GM23338 (cell line): ENCODE measurements at regions not wholly inside any gene's neighbourhood (a gene's known extent, or its start where the extent isn't known, plus 50 kb on each side); places are given as distances from the start of the nearest gene placed in this dataset.

Experiments used
- ATAC-seq: fragments of 200-7000 bp; cut with Tn5 transposase; 3 replicates; pipeline ENCODE4 v1.9.1; 2020
- DNase-seq: peaks from one replicate; pipeline ENCODE4 v3.0.0-alpha.2; 2015; ENCODE audit warnings: low spot score
- H2AFZ ChIP-seq: fragments of 200-600 bp; sonication (generic); 2 replicates; pipeline ENCODE4 v1.8.0; 2016; ENCODE audit warnings: antibody characterized with exemption, mild to moderate bottlenecking, moderate library complexity
- H3F3A ChIP-seq: fragments of 200-600 bp; sonication (generic); replicated peaks from 2 replicates; pipeline ENCODE4 v1.8.0; 2017; ENCODE audit warnings: antibody characterized with exemption, mixed run types, low read depth
- H3K27ac ChIP-seq: fragments of 200-600 bp; sonication (generic); 2 replicates; pipeline ENCODE4 v1.6.1; 2016; ENCODE audit warnings: low read depth
- H3K27me3 ChIP-seq: fragments of 200-600 bp; sonication (generic); 2 replicates; pipeline ENCODE4 v1.8.0; 2016; ENCODE audit warnings: mild to moderate bottlenecking, mixed run types, moderate library complexity; ENCODE audit not compliant: insufficient read depth
- H3K36me3 ChIP-seq: fragments of 200-600 bp; sonication (generic); 2 replicates; pipeline ENCODE4 v1.8.0; 2016; ENCODE audit warnings: mild to moderate bottlenecking; ENCODE audit not compliant: insufficient read depth
- H3K4me1 ChIP-seq: fragments of 200-600 bp; sonication (generic); 2 replicates; pipeline ENCODE4 v1.8.0; 2016; ENCODE audit warnings: mild to moderate bottlenecking, moderate library complexity; ENCODE audit not compliant: insufficient read depth
- H3K4me2 ChIP-seq: fragments of 200-600 bp; sonication (generic); 2 replicates; pipeline ENCODE4 v1.7.1; 2017; ENCODE audit warnings: mixed run types
- H3K4me3 ChIP-seq: fragments of 200-600 bp; sonication (generic); 2 replicates; pipeline ENCODE4 v1.6.1; 2016; ENCODE audit warnings: mixed run types
- H3K79me2 ChIP-seq: fragments of 200-600 bp; sonication (generic); replicated peaks from 2 replicates; pipeline ENCODE4 v1.8.0; 2017; ENCODE audit warnings: mild to moderate bottlenecking; ENCODE audit not compliant: insufficient read depth
- H3K9me2 ChIP-seq: fragments of 200-600 bp; sonication (generic); 2 replicates; pipeline ENCODE4 v1.8.0; 2017; ENCODE audit not compliant: insufficient read depth
- H4K20me1 ChIP-seq: fragments of 200-600 bp; sonication (generic); replicated peaks from 2 replicates; pipeline ENCODE4 v1.8.0; 2017; ENCODE audit warnings: mild to moderate bottlenecking; ENCODE audit not compliant: insufficient read depth
- H3K27ac Mint-ChIP-seq: 2 replicates; pipeline ENCODE4 v1.8.0; 2020; ENCODE audit warnings: inconsistent platforms, mild to moderate bottlenecking, moderate library complexity, mixed read lengths
- H3K27me3 Mint-ChIP-seq: 3 replicates; pipeline ENCODE4 v1.8.0; 2022; ENCODE audit warnings: low read depth, mild to moderate bottlenecking, moderate library complexity, mixed read lengths, inconsistent platforms; ENCODE audit not compliant: insufficient read depth, poor library complexity
- H3K36me3 Mint-ChIP-seq: 3 replicates; pipeline ENCODE4 v1.8.0; 2021; ENCODE audit warnings: low read depth, mild to moderate bottlenecking, inconsistent platforms, moderate library complexity, mixed read lengths
- H3K4me1 Mint-ChIP-seq: 3 replicates; pipeline ENCODE4 v1.8.0; 2020; ENCODE audit warnings: mild to moderate bottlenecking, inconsistent platforms, mixed read lengths
- H3K4me3 Mint-ChIP-seq: 3 replicates; pipeline ENCODE4 v1.8.0; 2021; ENCODE audit warnings: moderate library complexity, mild to moderate bottlenecking, inconsistent platforms, mixed read lengths
- H3K9me3 Mint-ChIP-seq: 3 replicates; pipeline ENCODE4 v1.8.0; 2020; ENCODE audit warnings: moderate library complexity, mild to moderate bottlenecking, inconsistent platforms, mixed read lengths
- CREB1 ChIP-seq: fragments of 250-450 bp; sonication (Bioruptor Pico); IDR thresholded peaks from 2 replicates; pipeline ENCODE4 v1.5.0; 2020; ENCODE audit warnings: low read depth, mild to moderate bottlenecking, moderate library complexity
- ETS1 ChIP-seq: IDR thresholded peaks from 2 replicates; pipeline ENCODE4 v1.6.1; 2016; ENCODE audit warnings: antibody characterized with exemption
- EZH2 ChIP-seq: fragments of 200-600 bp; sonication (generic); IDR thresholded peaks from one replicate; pipeline ENCODE4 v1.8.0; 2017; ENCODE audit warnings: antibody characterized with exemption, mild to moderate bottlenecking, low read depth; ENCODE audit not compliant: unreplicated experiment
- EZH2phosphoT487 ChIP-seq: fragments of 200-600 bp; sonication (generic); IDR thresholded peaks from one replicate; pipeline ENCODE4 v1.8.1; 2018; ENCODE audit warnings: antibody characterized with exemption; ENCODE audit not compliant: unreplicated experiment
- JUNB ChIP-seq: IDR thresholded peaks from one replicate; pipeline ENCODE4 v1.6.1; 2016; ENCODE audit warnings: antibody characterized with exemption; ENCODE audit not compliant: unreplicated experiment
- NANOG ChIP-seq: IDR thresholded peaks from 2 replicates; pipeline ENCODE4 v1.6.1; 2016; ENCODE audit warnings: antibody characterized with exemption, borderline replicate concordance
- POLR2AphosphoS5 ChIP-seq: IDR thresholded peaks from 2 replicates; pipeline ENCODE4 v1.6.1; 2016; ENCODE audit warnings: antibody characterized with exemption, low read depth
- REST ChIP-seq: IDR thresholded peaks from one replicate; pipeline ENCODE4 v1.6.1; 2018; ENCODE audit warnings: antibody characterized with exemption; ENCODE audit not compliant: unreplicated experiment
- STAT1 ChIP-seq: IDR thresholded peaks from one replicate; pipeline ENCODE4 v1.6.1; 2016; ENCODE audit warnings: antibody characterized with exemption; ENCODE audit not compliant: unreplicated experiment
- ZNF114 ChIP-seq: fragments of 250-450 bp; sonication (Bioruptor Pico); IDR thresholded peaks from 2 replicates; pipeline ENCODE4 v1.5.0; 2020; ENCODE audit warnings: mild to moderate bottlenecking, moderate library complexity
- ZNF331 ChIP-seq: fragments of 250-450 bp; sonication (Bioruptor Pico); IDR thresholded peaks from 2 replicates; pipeline ENCODE4 v1.5.0; 2020; ENCODE audit warnings: low read depth, mild to moderate bottlenecking, moderate library complexity
- TF ChIP-seq, protein P1 (sequence below), 2 experiments: fragments of 200-600 bp in 1 of 2; sonication (generic) in 1 of 2; conservative IDR thresholded peaks; 2 replicates each; pipeline versions ENCODE4 v1.5.1 to v1.6.1; 2016 to 2017; ENCODE audit warnings: antibody characterized with exemption in 2 of 2, low read depth in 2 of 2, mild to moderate bottlenecking in 2 of 2, moderate library complexity in 1 of 2

- TF ChIP-seq, protein P1, sequence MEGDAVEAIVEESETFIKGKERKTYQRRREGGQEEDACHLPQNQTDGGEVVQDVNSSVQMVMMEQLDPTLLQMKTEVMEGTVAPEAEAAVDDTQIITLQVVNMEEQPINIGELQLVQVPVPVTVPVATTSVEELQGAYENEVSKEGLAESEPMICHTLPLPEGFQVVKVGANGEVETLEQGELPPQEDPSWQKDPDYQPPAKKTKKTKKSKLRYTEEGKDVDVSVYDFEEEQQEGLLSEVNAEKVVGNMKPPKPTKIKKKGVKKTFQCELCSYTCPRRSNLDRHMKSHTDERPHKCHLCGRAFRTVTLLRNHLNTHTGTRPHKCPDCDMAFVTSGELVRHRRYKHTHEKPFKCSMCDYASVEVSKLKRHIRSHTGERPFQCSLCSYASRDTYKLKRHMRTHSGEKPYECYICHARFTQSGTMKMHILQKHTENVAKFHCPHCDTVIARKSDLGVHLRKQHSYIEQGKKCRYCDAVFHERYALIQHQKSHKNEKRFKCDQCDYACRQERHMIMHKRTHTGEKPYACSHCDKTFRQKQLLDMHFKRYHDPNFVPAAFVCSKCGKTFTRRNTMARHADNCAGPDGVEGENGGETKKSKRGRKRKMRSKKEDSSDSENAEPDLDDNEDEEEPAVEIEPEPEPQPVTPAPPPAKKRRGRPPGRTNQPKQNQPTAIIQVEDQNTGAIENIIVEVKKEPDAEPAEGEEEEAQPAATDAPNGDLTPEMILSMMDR (conservative IDR thresholded peaks at IDR 0.05; ENCODE audit: low read depth in 2 of 2), result no peak
These were observed 125.3 kb upstream of the SLC25A13 start (continued) for GRCh38 chr7:96447109-96447645.

- no peaks in the 10 kb centered on the region for H3K4me1 ChIP-seq
- H3K27ac ChIP-seq, result no peak overlapping the region
- no peak for DNase-seq
These were observed 119.7 kb upstream of the SLC25A13 start for GRCh38 chr7:96441436-96442084.

GRCh38 chr7:96440328-96440727 lies 118.4 kb upstream of the SLC25A13 start:
- no peak overlapping the region for H3K4me3 ChIP-seq
- no peaks in the 10 kb centered on the region for H3K79me2 ChIP-seq
- no peaks in the 10 kb centered on the region for H3K27me3 ChIP-seq
- H3F3A ChIP-seq, result no peaks in the 10 kb centered on the region
- no peak overlapping the region for H3K27ac Mint-ChIP-seq
- H3K4me2 ChIP-seq, result no peak overlapping the region
- no peaks in the 10 kb centered on the region for H3K9me3 Mint-ChIP-seq
- no peaks in the 10 kb centered on the region for H3K4me1 ChIP-seq
- no peak overlapping the region for H3K4me3 Mint-ChIP-seq
- H3K36me3 Mint-ChIP-seq, result no peaks in the 10 kb centered on the region
- no peak overlapping the region for H2AFZ ChIP-seq
- H3K27me3 Mint-ChIP-seq, result no peaks in the 10 kb centered on the region
- peaks cover 4% of the 10 kb centered on the region; the same call in 1 of the 2 replicates for H3K9me2 ChIP-seq
- no peaks in the 10 kb centered on the region for H4K20me1 ChIP-seq
- no peak for DNase-seq
- H3K36me3 ChIP-seq, result no peaks in the 10 kb centered on the region
- no peak overlapping the region for H3K27ac ChIP-seq
- no peaks in the 10 kb centered on the region for H3K4me1 Mint-ChIP-seq
- ATAC-seq, result no peak
- TF ChIP-seq ETS1 (no peak), ZNF114 (no peak), POLR2AphosphoS5 (no peak), ZNF331 (CRISPR knock-in tag) (no peak), JUNB (no peak), NANOG (no peak), REST (no peak), STAT1 (no peak), CREB1 (CRISPR knock-in tag) (no peak), EZH2phosphoT487 (no peak), EZH2 (no peak)
- TF ChIP-seq, protein P1 (conservative IDR thresholded peaks at IDR 0.05; ENCODE audit: low read depth in 2 of 2), result no peak

More at GRCh38 chr7:96441436-96442084, 119.7 kb upstream of the SLC25A13 start:
- Histone ChIP-seq H3K36me3 (no peaks in the 10 kb centered on the region), H3F3A (no peaks in the 10 kb centered on the region), H2AFZ (no peak overlapping the region), H3K4me3 (no peak overlapping the region), H3K27me3 (no peaks in the 10 kb centered on the region), H4K20me1 (no peaks in the 10 kb centered on the region), H3K9me2 (peaks cover 4% of the 10 kb centered on the region; the same call in 1 of the 2 replicates), H3K4me2 (no peak overlapping the region), H3K79me2 (no peaks in the 10 kb centered on the region)
- Mint-ChIP-seq H3K9me3 (no peaks in the 10 kb centered on the region), H3K27me3 (no peaks in the 10 kb centered on the region), H3K36me3 (no peaks in the 10 kb centered on the region), H3K4me3 (no peak overlapping the region), H3K4me1 (no peaks in the 10 kb centered on the region), H3K27ac (no peak overlapping the region)
- ATAC-seq, result no peak
- TF ChIP-seq STAT1 (no peak), CREB1 (CRISPR knock-in tag) (no peak), POLR2AphosphoS5 (no peak), EZH2 (no peak)
